Activated CD4-positive, alpha-beta T cell treated with anti-CD3 and anti-CD28 coated beads, Interleukin-2, amount 50 U/mL, for 24 hours (primary cell): ENCODE measurements at regions not wholly inside any gene's neighbourhood (a gene's known extent, or its start where the extent isn't known, plus 50 kb on each side); places are given as distances from the start of the nearest gene placed in this dataset.
"Not testable (repeated sequence)": the region's sequence is repeated elsewhere in the genome, so short reads cannot be mapped to it uniquely, and the experiment has no call there.

Source experiments
- DNase-seq, 2 donors: peaks; one replicate each; pipeline ENCODE4 v3.0.0-alpha.2; 2020; ENCODE audit warnings: low read depth in 1 of 2, low spot score in 1 of 2

- not testable (repeated sequence) for DNase-seq
Observed at GRCh38 chr2:87196720-87197388, 175.2 kb upstream of the PLGLB1 start.

GRCh38 chr2:87198422-87198821 lies 176.8 kb upstream of the PLGLB1 start:
- not testable (repeated sequence) for DNase-seq

- not testable (repeated sequence) for DNase-seq
Observed at GRCh38 chr2:87199228-87199627, 177.6 kb upstream of the PLGLB1 start.

GRCh38 chr2:87204569-87205147 lies 183.0 kb upstream of the PLGLB1 start:
- not testable (repeated sequence) for DNase-seq

GRCh38 chr2:87212938-87213337 lies 191.3 kb upstream of the PLGLB1 start:
- DNase-seq, result not testable (repeated sequence)

- not testable (repeated sequence) for DNase-seq
Observed at GRCh38 chr2:87217005-87217404, 195.4 kb upstream of the PLGLB1 start.

GRCh38 chr2:87217741-87218410 lies 196.2 kb upstream of the PLGLB1 start:
- DNase-seq, result peak; percentile 69 to 82

- not testable (repeated sequence) for DNase-seq
Observed at GRCh38 chr2:87220651-87221050, 199.0 kb upstream of the PLGLB1 start.

GRCh38 chr2:87222131-87222530 lies 200.5 kb upstream of the PLGLB1 start:
- DNase-seq, result not testable (repeated sequence)

GRCh38 chr2:87223873-87224272 lies 202.2 kb upstream of the PLGLB1 start:
- not testable (repeated sequence) for DNase-seq

- peak in 1 of 2 donors; percentile 13 for DNase-seq
Observed at GRCh38 chr2:87229091-87229689, 207.5 kb upstream of the PLGLB1 start.

- DNase-seq, result not testable (repeated sequence)
Observed at GRCh38 chr2:87229964-87230363, 208.3 kb upstream of the PLGLB1 start.

GRCh38 chr2:87235333-87235981 lies 213.8 kb upstream of the PLGLB1 start:
- DNase-seq, result not testable (repeated sequence)

- DNase-seq, result peak in 1 of 2 donors; percentile 23
Observed at GRCh38 chr2:87237570-87238336, 216.1 kb upstream of the PLGLB1 start.

GRCh38 chr2:87239558-87240215 lies 218.0 kb upstream of the PLGLB1 start:
- DNase-seq, result not testable (repeated sequence)

- DNase-seq, result not testable (repeated sequence)
Observed at GRCh38 chr2:87246066-87246717, 224.5 kb upstream of the PLGLB1 start.

- DNase-seq, result not testable (repeated sequence)
Observed at GRCh38 chr2:87252046-87252445, 230.4 kb upstream of the PLGLB1 start.

GRCh38 chr2:87254562-87254961 lies 232.9 kb upstream of the PLGLB1 start:
- not testable (repeated sequence) for DNase-seq

GRCh38 chr2:87255410-87255809 lies 233.8 kb upstream of the PLGLB1 start:
- not testable (repeated sequence) for DNase-seq
